Mucosa of gallbladder (tissue), 1 donor: ENCODE measurements at regions not wholly inside any gene's neighbourhood (a gene's known extent, or its start where the extent isn't known, plus 50 kb on each side); places are given as distances from the start of the nearest gene placed in this dataset.
"Not testable (repeated sequence)": the region's sequence is repeated elsewhere in the genome, so short reads cannot be mapped to it uniquely, and the experiment has no call there.

Experiments used
- DNase-seq: peaks from one replicate; pipeline ENCODE4 v3.0.0-alpha.2; 2020; ENCODE audit warnings: low spot score
- donor health status: DM: no; HTN: no; CAD: no.

DNA sequence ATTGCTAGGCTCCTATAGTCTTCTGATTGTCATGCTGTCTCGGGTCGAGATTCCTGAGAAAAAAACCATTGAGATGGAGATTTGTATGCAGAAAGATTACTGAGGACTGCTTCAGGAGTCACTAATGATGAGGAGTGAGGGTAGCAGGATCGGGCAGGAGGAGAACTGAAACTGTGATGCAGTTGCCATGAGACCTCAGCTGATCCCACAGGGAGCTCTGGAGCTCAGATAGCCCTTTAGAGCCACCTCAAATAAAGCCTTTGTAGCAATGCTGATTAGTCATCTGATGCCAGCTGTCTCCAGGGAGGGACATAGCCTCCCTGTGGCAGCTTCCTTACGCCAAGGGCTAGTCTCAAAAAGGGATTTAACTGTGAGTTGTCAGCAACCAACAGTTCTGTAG lies 256.9 kb downstream of the DMAC1 start:
- DNase-seq = no peak

DNA sequence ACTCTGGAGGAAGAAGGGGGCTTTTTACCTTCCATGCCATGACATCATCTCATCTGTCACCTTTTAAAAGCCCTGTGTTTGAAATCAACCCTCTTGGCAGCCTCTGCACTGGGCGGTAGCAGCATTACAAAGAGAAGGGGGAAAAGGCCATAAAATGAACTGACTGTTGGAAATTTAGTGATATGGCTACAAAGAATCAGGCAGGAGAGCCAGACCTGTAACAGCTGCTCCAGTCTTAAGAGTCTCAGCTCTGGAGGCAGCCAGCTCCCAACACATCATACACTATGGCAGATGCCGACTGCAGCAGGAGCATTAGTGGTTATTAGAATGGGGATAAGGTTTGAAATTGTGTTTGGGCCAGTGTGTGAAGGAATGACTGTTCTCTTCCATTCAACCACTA lies 257.5 kb downstream of the DMAC1 start:
- no peak for DNase-seq

DNA sequence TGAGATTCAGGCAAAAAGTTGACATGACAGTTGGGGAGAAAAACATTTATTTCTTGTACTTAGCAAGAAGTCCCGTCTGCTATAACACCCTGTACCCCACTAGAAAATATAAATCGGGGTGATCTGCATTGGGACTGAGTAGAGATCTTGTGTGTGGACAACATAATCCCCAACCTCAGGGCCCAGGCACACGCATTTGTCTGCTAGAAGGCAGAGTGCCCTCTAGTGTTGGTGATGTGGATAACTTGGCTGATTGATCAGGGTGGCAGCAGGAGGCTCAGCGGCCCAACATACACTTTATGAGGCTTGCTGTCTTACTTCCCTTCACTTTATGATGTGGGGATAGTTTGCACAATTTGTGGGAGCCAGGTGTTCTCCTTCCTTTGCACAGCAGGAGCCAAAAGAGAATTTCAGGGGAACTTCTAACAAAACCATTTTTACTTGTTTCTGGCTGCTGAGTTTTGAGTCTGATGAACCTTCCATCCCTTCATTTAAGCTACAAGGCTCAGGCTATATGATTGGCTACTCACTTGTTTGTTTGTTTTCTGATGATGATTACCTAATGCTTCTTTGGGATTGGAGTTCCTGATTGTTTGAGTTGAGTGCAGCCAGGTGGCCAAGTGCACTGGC lies 263.2 kb downstream of the DMAC1 start:
- peak; percentile 34 for DNase-seq

DNA sequence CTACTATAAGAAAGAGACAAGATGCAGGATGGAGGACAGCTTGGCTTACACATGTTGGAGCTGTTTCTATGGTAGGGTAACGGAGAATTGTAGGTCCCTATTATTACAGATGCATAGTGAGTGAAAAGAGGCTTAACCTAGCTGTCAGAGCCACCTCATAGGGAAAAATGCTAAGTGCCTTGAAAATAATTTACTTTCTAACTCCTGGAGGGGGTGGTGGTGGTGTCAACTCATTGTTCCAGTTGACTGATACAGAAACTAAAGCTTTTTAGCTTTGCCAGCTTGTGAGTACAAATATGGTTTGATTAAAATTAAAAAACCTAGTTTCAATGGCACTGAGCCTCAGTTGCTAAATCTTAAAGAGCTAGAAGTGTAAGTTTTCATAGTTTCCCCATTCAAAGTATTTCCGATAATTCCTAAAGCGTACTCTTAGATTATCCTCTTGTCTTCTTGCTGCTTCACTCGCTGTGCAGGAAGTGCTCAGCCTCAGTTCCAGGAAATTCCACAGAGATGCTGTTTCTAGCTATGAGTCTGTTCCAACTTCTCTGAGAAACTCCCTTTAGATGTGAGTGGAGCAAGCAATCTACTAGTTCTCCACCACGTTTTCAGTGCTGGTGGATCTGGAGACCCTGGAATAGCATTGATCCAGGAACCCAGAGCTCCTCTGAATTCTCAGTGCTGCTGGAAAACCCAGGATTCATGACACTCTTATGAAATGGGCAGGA lies 265.2 kb downstream of the DMAC1 start:
- DNase-seq = no peak

DNA sequence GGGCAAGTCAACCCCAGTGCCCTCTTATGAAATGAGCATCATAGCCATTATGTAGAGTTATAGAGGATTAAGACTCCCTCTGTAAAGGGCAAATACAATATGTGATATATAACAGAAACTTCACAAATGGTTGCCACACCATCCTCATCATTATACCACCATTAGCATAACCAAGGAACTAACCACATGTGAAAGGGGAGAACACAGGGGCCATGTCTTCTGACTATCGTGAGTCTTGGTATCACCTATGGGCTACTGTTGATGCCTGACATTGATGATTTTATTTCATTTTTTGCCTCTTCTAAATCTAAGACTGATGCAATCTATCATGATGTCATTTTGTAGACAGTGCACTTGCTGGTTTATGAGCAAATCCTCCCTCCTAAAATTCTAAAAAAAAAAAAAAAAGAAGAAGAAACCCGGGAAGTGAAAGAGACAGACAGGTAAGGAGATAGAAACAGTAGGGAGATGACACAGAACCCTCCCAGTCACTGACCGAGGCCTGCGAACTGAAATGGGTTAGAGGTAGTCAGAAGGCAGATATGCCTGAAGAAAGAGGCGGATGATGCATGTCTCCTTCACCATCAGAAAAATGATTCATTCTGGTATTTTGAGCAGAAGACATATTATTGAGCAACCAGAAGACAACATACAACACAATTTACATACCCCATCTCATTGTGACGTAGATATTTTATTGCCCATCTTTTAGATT lies 266.0 kb downstream of the DMAC1 start:
- DNase-seq = no peak

DNA sequence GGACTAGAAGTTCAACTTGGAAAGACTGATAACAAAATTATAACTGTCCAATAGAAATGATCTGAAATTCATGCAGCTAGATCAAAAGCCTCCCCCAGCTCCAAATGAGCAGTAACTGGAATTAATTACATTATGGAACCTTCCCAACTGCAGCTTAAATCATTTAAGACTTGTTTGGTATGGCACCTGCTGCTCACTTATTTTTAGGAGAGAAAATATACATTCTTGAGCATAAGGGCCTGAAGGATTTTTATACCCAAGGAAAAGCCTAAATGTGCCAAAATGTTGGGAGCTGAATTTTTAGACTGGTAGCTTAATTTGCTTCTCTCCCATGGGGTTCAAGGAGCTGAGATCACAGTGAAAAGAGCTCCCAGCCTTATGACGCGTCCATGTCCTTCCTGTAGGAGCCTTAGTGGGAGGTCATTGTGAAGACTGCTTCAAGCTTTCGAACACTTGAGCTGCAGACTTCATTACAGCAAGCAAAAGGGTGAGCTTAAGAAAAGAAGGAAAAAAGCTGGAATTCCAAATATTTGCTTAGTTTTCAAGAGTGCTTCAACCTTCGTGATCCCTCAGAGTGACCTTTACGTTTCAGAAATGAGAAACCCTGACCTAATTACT lies 276.0 kb downstream of the DMAC1 start:
- no peak for DNase-seq

DNA sequence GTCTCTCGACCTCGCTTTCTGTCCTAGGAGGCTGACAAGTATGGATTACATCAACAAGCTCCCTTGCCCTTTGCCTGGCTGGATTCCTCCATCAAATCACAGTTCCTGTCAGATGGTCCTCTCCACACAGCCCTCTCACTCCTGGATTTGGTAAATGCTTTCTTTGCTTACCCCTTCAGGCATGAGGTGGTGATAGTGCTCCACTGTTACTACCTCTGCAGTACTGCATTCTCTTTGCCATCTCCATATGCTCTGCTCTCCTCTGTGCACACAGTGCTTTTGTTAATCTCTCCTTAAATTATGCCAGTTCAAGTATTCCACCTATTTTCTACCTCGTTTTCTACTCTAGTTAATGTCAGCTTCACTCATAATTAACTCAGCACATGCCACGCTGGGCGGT lies 279.2 kb downstream of the DMAC1 start:
- DNase-seq = no peak

DNA sequence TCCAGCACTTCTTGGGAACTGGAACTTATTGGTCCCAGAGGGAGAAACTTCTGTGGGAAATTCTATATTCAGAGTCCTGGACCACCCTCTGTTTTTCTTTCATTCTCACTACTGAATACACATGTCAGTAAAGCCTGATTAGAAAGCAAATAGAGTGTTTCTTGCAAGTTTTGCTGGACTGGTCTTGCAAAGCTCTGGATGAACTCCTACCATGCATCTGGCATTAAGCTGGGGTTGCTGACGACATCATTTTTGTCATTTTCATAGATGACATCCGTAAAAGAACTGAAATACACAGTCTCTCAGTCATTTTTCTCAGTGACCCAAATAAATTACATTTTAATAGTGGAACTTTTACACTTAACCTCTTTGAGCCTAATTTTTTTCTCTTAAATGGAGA lies 283.2 kb downstream of the DMAC1 start:
- no peak for DNase-seq

DNA sequence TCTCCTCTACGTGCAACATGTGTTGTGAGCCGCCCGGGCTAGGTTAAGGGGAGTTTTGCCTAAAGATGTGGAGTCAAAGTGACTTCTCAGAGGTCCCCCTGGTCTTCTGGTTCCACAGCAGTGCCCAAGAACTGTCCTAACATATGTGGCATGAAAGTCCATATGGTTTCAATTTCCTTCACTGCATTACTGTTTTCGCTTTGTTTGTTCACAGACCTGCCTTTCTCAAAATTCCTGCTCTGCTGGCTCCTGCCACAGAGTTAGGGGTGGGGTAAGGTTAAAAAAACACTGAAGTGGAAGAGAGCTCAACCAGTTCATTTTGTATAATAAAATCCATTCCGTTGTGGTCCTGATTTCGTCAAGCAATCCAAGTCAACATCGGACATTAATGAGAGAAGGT lies 289.4 kb downstream of the DMAC1 start:
- DNase-seq = no peak

DNA sequence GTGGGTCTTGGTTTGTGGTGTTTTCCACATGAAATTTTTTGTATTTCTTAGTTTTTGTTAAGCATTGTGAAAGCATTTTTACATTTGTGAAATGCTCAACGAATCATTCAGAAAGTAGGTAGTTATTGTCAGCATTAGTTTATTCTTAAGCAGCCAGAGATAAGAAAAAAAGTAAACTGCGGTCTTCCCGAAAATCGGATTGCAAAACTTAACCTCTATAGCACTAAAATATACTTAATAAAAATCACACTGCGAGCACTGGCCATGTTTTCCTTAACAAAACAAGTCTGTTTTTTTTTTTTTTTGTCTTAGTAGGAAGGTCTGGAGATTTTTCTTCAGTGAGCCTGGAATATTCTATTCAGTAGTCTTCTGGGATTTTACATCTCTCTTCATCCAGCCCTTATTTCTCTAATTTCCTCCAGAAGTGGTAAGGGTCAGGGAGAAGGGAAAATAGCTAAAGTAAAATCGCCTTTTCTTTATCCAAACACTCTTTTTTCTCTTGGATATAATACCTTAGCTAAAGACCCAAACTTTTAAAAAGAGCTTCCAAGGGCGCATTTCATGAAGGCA lies 289.9 kb downstream of the DMAC1 start:
- no peak for DNase-seq

DNA sequence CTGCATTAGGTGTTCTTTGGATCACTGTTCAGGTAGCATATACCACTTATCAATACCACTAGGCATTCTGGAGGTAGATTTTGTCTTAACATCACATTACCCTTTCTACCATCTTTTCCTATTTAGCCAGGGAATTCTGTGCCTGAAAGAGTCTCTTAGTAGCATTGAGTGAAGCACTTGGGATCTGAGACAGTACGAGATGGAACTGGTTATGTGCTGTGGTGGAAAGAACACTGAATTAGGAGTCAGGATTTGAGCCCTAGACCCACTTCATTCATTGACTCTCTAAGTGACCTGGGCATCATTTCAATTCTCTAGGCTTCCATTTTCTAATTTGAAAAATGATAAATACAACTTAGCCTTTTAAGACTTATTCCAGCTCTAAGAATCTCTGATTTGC lies 291.1 kb downstream of the DMAC1 start:
- DNase-seq = no peak

DNA sequence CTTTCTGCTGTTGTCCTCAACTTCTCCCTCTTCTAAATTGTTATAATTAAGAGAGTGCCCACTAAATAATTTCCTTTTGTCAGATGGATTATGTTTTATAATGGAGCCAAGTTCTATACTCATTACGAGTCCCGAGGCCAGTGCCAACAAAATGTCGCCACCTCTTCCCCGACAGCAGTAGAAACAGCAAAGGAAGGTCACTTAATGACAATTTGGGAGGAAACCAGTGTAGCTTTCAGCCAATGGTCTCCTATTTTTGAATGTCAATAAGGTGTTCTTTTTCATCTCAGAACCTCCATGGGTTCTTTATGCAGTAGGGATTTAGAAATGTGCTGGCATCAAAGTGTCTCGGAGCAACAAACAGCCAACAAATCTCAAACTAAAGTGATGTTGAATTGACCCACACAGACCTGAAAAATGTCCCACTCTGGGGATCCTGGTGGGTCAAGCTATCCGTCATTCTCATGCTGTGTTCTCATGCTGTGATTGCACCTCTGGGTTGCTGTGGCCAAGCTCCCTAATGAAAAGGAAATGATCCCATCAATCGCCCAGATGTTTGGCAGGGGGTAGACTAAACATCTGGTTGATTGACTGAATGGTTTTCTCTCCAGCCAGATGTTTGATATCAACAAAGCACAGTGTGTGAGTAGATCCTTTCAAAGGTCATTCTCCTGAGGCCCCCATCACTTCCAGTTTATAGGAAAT lies 291.9 kb downstream of the DMAC1 start:
- no peak for DNase-seq

DNA sequence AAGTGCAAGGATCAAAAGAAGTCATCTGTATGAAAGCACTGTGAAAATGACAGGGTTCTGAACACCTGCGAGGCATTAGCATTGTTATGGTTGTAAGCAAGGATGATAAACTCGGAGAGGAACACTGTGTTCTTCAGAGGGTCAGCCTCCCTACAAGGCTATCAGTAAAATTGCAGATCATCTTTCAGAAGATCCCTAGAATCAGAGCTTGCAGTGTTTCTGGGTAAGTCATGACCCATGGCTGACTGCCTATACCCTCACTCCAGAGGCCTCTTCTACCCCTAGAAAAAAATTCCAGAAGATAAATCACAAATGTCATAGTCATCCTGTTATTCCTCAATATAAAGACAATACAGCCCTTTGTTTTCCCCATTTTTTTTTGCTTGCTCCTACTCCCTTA lies 292.6 kb downstream of the DMAC1 start:
- no peak for DNase-seq

DNA sequence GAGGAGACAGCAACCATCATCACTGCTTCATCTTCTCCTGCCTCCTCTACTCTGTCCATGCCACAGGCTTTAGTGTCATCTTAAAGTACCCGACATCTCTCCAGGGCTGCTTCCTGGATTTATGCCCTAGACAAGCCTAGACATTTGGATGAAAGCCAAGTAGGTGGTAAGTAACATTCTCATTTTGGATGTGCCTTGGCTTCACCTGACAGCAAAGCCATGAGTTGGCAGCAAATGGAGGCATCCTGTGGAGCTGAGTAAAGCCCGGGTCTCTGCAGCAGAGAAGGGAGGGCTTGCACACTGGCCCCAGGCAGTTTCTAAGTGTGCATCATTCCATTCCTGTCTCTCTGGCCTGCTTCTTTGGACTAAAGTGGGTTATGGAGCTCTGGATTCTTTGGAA lies 299.1 kb downstream of the DMAC1 start:
- DNase-seq = no peak

DNA sequence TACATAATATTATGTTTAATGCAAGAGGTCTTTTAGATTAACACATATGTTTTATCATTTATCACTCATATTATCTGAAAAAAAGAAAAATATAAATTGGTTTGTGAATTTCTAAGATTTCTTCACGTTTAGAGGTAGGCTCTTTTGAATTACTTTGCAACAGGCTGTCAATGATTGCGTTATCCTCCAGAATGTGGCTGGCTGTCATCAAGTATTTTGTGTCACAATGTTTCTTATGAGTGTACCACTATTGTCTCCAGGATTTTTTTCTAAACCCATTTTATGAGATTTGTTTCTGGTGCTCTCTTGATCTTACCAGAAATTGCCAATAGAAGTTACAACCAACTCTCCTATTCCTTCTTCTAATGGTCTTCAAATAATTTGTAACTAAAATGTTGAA lies 307.9 kb downstream of the DMAC1 start:
- no peak for DNase-seq

DNA sequence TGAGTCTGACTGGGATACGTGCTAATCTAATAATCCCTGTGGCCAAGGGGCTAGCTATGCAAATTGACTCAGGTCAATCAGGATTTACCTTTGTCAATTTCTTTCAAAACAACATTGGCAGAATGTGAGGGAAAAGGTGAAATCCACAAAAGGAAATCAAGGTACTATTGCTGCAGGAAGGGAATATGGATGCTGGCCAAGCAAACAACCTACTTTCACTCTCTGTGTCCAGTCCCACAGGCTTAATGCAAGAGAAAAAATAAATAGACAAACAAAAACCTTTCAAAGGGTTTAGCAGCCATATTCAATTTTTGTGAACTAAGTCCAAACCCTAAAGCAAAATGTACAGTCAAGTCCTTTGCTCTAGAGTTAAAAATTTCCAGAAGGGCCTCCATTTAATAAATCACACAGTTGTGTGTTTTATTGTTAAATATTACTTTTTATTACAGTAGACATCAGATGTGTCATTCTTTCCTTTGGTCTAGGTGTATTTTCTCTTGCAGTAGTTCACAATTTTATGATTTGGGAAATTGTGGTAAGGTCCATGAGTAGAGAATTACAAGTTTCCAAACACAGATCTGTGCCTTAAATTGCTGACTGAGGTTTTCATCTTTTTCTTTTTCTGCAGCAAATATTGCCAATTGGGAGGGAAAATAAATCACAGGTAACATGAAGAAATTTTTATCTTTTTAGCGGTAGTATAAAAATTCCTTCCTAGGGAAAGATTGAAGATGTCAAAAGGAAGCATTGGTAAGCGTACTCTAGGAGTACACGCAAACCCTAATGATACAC lies 309.1 kb downstream of the DMAC1 start:
- no peak for DNase-seq

DNA sequence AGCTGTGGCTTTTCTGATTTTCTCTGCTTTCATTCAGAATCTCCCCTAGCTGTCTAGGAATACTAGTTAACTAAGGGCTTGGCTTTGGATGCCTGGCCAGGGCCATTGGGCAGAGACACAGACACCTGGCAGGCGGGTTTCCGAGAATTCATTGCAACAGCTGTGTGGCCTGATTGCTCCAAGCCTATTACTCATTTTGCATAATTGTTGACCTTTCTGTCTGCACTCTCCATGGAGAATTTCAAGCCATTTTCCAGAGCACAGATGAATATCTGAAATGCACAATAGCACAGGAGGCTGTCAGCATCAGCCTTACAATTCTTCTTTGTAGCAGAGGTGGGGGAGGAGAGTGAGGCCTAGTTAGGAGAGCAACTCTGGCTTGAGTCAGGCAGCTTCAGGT lies 310.5 kb downstream of the DMAC1 start:
- DNase-seq = peak; percentile 12

DNA sequence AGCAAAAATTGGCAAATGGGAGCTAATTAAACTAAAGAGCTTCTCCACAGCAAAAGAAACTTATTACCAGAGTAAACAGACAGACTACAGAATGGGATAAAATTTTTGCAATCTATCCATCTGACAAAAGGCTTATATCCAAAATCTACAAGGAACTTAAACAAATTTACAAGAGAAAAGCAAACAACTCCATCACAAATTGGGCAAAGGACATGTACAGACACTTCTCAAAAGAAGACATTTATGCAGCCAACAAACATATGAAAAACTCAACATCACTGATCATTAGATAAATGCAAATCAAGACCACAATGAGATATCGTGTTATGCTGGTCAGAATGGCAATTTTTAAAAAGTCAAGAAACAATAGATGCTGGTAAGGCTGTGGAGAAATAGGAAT lies 315.6 kb downstream of the DMAC1 start:
- not testable (repeated sequence) for DNase-seq

DNA sequence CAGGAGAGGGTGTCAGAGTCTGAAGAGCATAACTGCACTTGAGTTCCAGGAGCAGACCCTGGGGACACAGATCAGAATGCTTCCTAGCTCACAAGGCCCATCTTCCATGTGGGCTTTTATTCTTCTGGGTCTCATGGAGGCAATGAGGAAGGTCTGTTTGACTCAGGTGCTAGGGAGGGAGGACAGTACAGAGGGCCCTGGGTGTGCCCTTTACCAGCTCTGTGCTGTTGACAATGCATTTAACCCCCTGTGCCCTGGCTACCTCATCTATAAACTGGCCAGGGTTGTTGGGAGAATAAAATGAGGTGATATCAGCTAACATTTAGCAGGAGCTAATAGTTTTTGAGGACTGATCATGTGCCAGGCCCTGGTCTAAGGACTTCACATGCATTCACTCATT lies 318.0 kb downstream of the DMAC1 start:
- no peak for DNase-seq

DNA sequence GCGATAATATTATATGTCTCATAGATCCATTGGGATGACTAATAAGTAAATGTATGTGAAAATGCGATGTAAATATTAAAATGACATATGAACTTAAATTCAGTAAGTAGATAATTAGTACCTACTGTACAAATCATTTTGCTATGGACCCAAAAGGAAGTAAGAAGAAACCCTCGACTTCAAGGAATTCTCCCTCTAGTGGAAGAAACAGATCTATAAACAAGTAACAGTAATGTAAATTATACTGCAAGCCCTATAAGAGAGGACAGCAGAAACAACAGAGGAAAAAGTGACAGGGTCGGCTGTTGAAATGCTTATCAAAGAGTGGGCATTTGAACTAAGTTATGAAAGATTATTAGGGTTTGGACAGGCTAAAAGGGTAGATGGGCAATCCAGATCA lies 320.3 kb downstream of the DMAC1 start:
- DNase-seq = no peak

DNA sequence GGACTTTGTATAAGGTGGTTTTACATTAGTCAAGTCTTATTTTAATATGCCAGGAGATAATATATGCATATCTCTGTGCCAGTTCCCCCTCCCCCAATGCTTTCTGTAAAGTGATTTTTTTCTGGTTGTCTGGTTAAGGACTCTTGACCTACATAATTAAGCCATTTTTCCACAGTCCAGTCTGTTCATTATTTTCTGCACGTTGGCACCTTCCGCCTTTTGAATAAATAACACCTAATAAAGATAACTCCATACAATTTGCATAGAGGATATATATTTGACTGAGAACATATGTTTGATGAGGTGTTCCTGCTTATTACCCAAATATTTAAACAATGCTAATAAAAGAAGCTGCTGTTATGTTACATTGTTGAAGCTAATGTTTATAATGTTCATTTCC lies 320.9 kb downstream of the DMAC1 start:
- no peak for DNase-seq
